GM12892 (cell line): ENCODE measurements at regions not wholly inside any gene's neighbourhood (a gene's known extent, or its start where the extent isn't known, plus 50 kb on each side); places are given as distances from the start of the nearest gene placed in this dataset.

Experiments
- POLR2A ChIP-seq: IDR thresholded peaks from 2 replicates; pipeline ENCODE4 v1.6.1; 2011; ENCODE audit warnings: low read depth, low read length, control low read depth
- POLR2AphosphoS5 ChIP-seq: IDR thresholded peaks from 2 replicates; pipeline ENCODE4 v1.6.1; 2011; ENCODE audit warnings: low read depth, low read length, control low read depth
- TAF1 ChIP-seq: IDR thresholded peaks from 2 replicates; pipeline ENCODE4 v1.6.1; 2011; ENCODE audit warnings: low read depth, mild to moderate bottlenecking, control low read depth, low read length, borderline replicate concordance

- no peak for TF ChIP-seq POLR2AphosphoS5
- TF ChIP-seq POLR2A: no peak
- no peak for TF ChIP-seq TAF1
Observed at GRCh38 chrX:88883200-88883599, 136.2 kb downstream of the CPXCR1 start.
